ENCODE measurements at regions not wholly inside any gene's neighbourhood (a gene's known extent, or its start where the extent isn't known, plus 50 kb on each side); places are given as distances from the start of the nearest gene placed in this dataset.

GRCh38 chr9:38281196-38281595 is 111.3 kb upstream of the ALDH1B1 start:
- H3K36me3 ChIP-seq (replicated peaks in 1 of 2; ENCODE audit: control insufficient read depth in 1 of 2, insufficient read depth in 2 of 2, low read length in 2 of 2), result no peaks in the 10 kb centered on the region
- H3K79me2 ChIP-seq (ENCODE audit: insufficient read depth, low read length), result no peaks in the 10 kb centered on the region
- WGBS (ENCODE audit: insufficient coverage), result 96% methylated on average over 4 of the region's 4 CpGs
- no peaks in the 10 kb centered on the region for H3K27me3 ChIP-seq (ENCODE audit: control insufficient read depth in 2 of 2, insufficient read depth in 2 of 2, low read length in 2 of 2)
- peaks cover 2% of the 10 kb centered on the region for H3K4me1 Mint-ChIP-seq
- no peak overlapping the region for H3K4me3 Mint-ChIP-seq
- H3K4me1 ChIP-seq (ENCODE audit: control insufficient read depth in 1 of 2, insufficient read depth in 2 of 2, low read length in 2 of 2), result no peaks in the 10 kb centered on the region
- H3K36me3 Mint-ChIP-seq, result no peaks in the 10 kb centered on the region
- H3K4me3 ChIP-seq (replicated peaks in 1 of 3; ENCODE audit: low read depth in 2 of 3, low read length in 3 of 3), result no peak overlapping the region
- no peak overlapping the region for H2AFZ ChIP-seq (ENCODE audit: insufficient read depth, low read depth, low read length, poor library complexity, severe bottlenecking)
- DNase-seq, result no peak
- no peaks in the 10 kb centered on the region for H3K9me3 ChIP-seq (replicated peaks in 1 of 2; ENCODE audit: control insufficient read depth in 1 of 2, insufficient read depth in 1 of 2, low read length in 2 of 2)
- no peak for TF ChIP-seq CTCF (IDR thresholded peaks at IDR 0.05)
- no peak overlapping the region for H3K27ac ChIP-seq (ENCODE audit: low read depth in 1 of 2, low read length in 2 of 2)
- intact Hi-C loops (cut with micrococcal nuclease), result no loop called here
- H3K27me3 Mint-ChIP-seq (ENCODE audit: low read depth in 3 of 3), result peaks cover 1 to 5% (median 2%) of the 10 kb centered on the region in 3 donors
- H3K9me3 Mint-ChIP-seq, result peaks cover 0 to 5% (median 0%) of the 10 kb centered on the region in 7 donors
- H3K27ac Mint-ChIP-seq, result no peak overlapping the region
- H3K4me2 ChIP-seq (replicated peaks; ENCODE audit: extremely low read depth, low read length, poor library complexity, severe bottlenecking), result no peak overlapping the region
- no peaks in the 10 kb centered on the region for H4K20me1 ChIP-seq (ENCODE audit: insufficient read depth, low read length)
- H3K9ac ChIP-seq (ENCODE audit: insufficient read depth, low read length, poor library complexity, severe bottlenecking), result no peak overlapping the region

- Mint-ChIP-seq H3K4me1 (peaks cover 2% of the 10 kb centered on the region), H3K27me3 (ENCODE audit: low read depth in 3 of 3) (peaks cover 1 to 5% (median 2%) of the 10 kb centered on the region in 3 donors), H3K4me3 (no peak overlapping the region), H3K27ac (peak overlapping the region in 1 of 7 donors; percentile 14), H3K36me3 (no peaks in the 10 kb centered on the region), H3K9me3 (peaks cover 0 to 5% (median 0%) of the 10 kb centered on the region in 7 donors)
- Histone ChIP-seq H4K20me1 (ENCODE audit: insufficient read depth, low read length) (no peaks in the 10 kb centered on the region), H3K27me3 (ENCODE audit: control insufficient read depth in 2 of 2, insufficient read depth in 2 of 2, low read length in 2 of 2) (no peaks in the 10 kb centered on the region), H3K9ac (ENCODE audit: insufficient read depth, low read length, poor library complexity, severe bottlenecking) (no peak overlapping the region), H3K4me3 (replicated peaks in 1 of 3; ENCODE audit: low read depth in 2 of 3, low read length in 3 of 3) (no peak overlapping the region), H3K9me3 (replicated peaks in 1 of 2; ENCODE audit: control insufficient read depth in 1 of 2, insufficient read depth in 1 of 2, low read length in 2 of 2) (no peaks in the 10 kb centered on the region), H3K4me2 (replicated peaks; ENCODE audit: extremely low read depth, low read length, poor library complexity, severe bottlenecking) (no peak overlapping the region), H2AFZ (ENCODE audit: insufficient read depth, low read depth, low read length, poor library complexity, severe bottlenecking) (no peak overlapping the region), H3K27ac (ENCODE audit: low read depth in 1 of 2, low read length in 2 of 2) (no peak overlapping the region), H3K79me2 (ENCODE audit: insufficient read depth, low read length) (no peaks in the 10 kb centered on the region), H3K36me3 (replicated peaks in 1 of 2; ENCODE audit: control insufficient read depth in 1 of 2, insufficient read depth in 2 of 2, low read length in 2 of 2) (no peaks in the 10 kb centered on the region), H3K4me1 (ENCODE audit: control insufficient read depth in 1 of 2, insufficient read depth in 2 of 2, low read length in 2 of 2) (no peaks in the 10 kb centered on the region)
- TF ChIP-seq CTCF (IDR thresholded peaks at IDR 0.05), result no peak
- intact Hi-C loops (cut with micrococcal nuclease), result no loop called here
- 30% methylated on average over 2 of the region's 6 CpGs for WGBS (ENCODE audit: insufficient coverage)
- no peak for DNase-seq
These were observed 112.2 kb upstream of the ALDH1B1 start for GRCh38 chr9:38280251-38280800.

Measured in CD14-positive monocyte (primary cell).